GM23338 (cell line): ENCODE measurements at regions not wholly inside any gene's neighbourhood (a gene's known extent, or its start where the extent isn't known, plus 50 kb on each side); places are given as distances from the start of the nearest gene placed in this dataset.

Experiments used
- ATAC-seq: fragments of 200-7000 bp; cut with Tn5 transposase; 3 replicates; pipeline ENCODE4 v1.9.1; 2020
- DNase-seq: peaks from one replicate; pipeline ENCODE4 v3.0.0-alpha.2; 2015; ENCODE audit warnings: low spot score
- H2AFZ ChIP-seq: fragments of 200-600 bp; sonication (generic); 2 replicates; pipeline ENCODE4 v1.8.0; 2016; ENCODE audit warnings: antibody characterized with exemption, mild to moderate bottlenecking, moderate library complexity
- H3F3A ChIP-seq: fragments of 200-600 bp; sonication (generic); replicated peaks from 2 replicates; pipeline ENCODE4 v1.8.0; 2017; ENCODE audit warnings: antibody characterized with exemption, mixed run types, low read depth
- H3K27ac ChIP-seq: fragments of 200-600 bp; sonication (generic); 2 replicates; pipeline ENCODE4 v1.6.1; 2016; ENCODE audit warnings: low read depth
- H3K27me3 ChIP-seq: fragments of 200-600 bp; sonication (generic); 2 replicates; pipeline ENCODE4 v1.8.0; 2016; ENCODE audit warnings: mild to moderate bottlenecking, mixed run types, moderate library complexity; ENCODE audit not compliant: insufficient read depth
- H3K36me3 ChIP-seq: fragments of 200-600 bp; sonication (generic); 2 replicates; pipeline ENCODE4 v1.8.0; 2016; ENCODE audit warnings: mild to moderate bottlenecking; ENCODE audit not compliant: insufficient read depth
- H3K4me1 ChIP-seq: fragments of 200-600 bp; sonication (generic); 2 replicates; pipeline ENCODE4 v1.8.0; 2016; ENCODE audit warnings: mild to moderate bottlenecking, moderate library complexity; ENCODE audit not compliant: insufficient read depth
- H3K4me2 ChIP-seq: fragments of 200-600 bp; sonication (generic); 2 replicates; pipeline ENCODE4 v1.7.1; 2017; ENCODE audit warnings: mixed run types
- H3K4me3 ChIP-seq: fragments of 200-600 bp; sonication (generic); 2 replicates; pipeline ENCODE4 v1.6.1; 2016; ENCODE audit warnings: mixed run types
- H3K79me2 ChIP-seq: fragments of 200-600 bp; sonication (generic); replicated peaks from 2 replicates; pipeline ENCODE4 v1.8.0; 2017; ENCODE audit warnings: mild to moderate bottlenecking; ENCODE audit not compliant: insufficient read depth
- H3K9me2 ChIP-seq: fragments of 200-600 bp; sonication (generic); 2 replicates; pipeline ENCODE4 v1.8.0; 2017; ENCODE audit not compliant: insufficient read depth
- H4K20me1 ChIP-seq: fragments of 200-600 bp; sonication (generic); replicated peaks from 2 replicates; pipeline ENCODE4 v1.8.0; 2017; ENCODE audit warnings: mild to moderate bottlenecking; ENCODE audit not compliant: insufficient read depth
- H3K27ac Mint-ChIP-seq: 2 replicates; pipeline ENCODE4 v1.8.0; 2020; ENCODE audit warnings: inconsistent platforms, mild to moderate bottlenecking, moderate library complexity, mixed read lengths
- H3K27me3 Mint-ChIP-seq: 3 replicates; pipeline ENCODE4 v1.8.0; 2022; ENCODE audit warnings: low read depth, mild to moderate bottlenecking, moderate library complexity, mixed read lengths, inconsistent platforms; ENCODE audit not compliant: insufficient read depth, poor library complexity
- H3K36me3 Mint-ChIP-seq: 3 replicates; pipeline ENCODE4 v1.8.0; 2021; ENCODE audit warnings: low read depth, mild to moderate bottlenecking, inconsistent platforms, moderate library complexity, mixed read lengths
- H3K4me1 Mint-ChIP-seq: 3 replicates; pipeline ENCODE4 v1.8.0; 2020; ENCODE audit warnings: mild to moderate bottlenecking, inconsistent platforms, mixed read lengths
- H3K4me3 Mint-ChIP-seq: 3 replicates; pipeline ENCODE4 v1.8.0; 2021; ENCODE audit warnings: moderate library complexity, mild to moderate bottlenecking, inconsistent platforms, mixed read lengths
- H3K9me3 Mint-ChIP-seq: 3 replicates; pipeline ENCODE4 v1.8.0; 2020; ENCODE audit warnings: moderate library complexity, mild to moderate bottlenecking, inconsistent platforms, mixed read lengths
- CREB1 ChIP-seq: fragments of 250-450 bp; sonication (Bioruptor Pico); IDR thresholded peaks from 2 replicates; pipeline ENCODE4 v1.5.0; 2020; ENCODE audit warnings: low read depth, mild to moderate bottlenecking, moderate library complexity
- EZH2phosphoT487 ChIP-seq: fragments of 200-600 bp; sonication (generic); IDR thresholded peaks from one replicate; pipeline ENCODE4 v1.8.1; 2018; ENCODE audit warnings: antibody characterized with exemption; ENCODE audit not compliant: unreplicated experiment
- JUNB ChIP-seq: IDR thresholded peaks from one replicate; pipeline ENCODE4 v1.6.1; 2016; ENCODE audit warnings: antibody characterized with exemption; ENCODE audit not compliant: unreplicated experiment
- NANOG ChIP-seq: IDR thresholded peaks from 2 replicates; pipeline ENCODE4 v1.6.1; 2016; ENCODE audit warnings: antibody characterized with exemption, borderline replicate concordance
- STAT1 ChIP-seq: IDR thresholded peaks from one replicate; pipeline ENCODE4 v1.6.1; 2016; ENCODE audit warnings: antibody characterized with exemption; ENCODE audit not compliant: unreplicated experiment
- ZNF114 ChIP-seq: fragments of 250-450 bp; sonication (Bioruptor Pico); IDR thresholded peaks from 2 replicates; pipeline ENCODE4 v1.5.0; 2020; ENCODE audit warnings: mild to moderate bottlenecking, moderate library complexity
- ZNF331 ChIP-seq: fragments of 250-450 bp; sonication (Bioruptor Pico); IDR thresholded peaks from 2 replicates; pipeline ENCODE4 v1.5.0; 2020; ENCODE audit warnings: low read depth, mild to moderate bottlenecking, moderate library complexity
- TF ChIP-seq, protein P1 (sequence below): IDR thresholded peaks from 2 replicates; pipeline ENCODE4 v1.6.1; 2016; ENCODE audit warnings: antibody characterized with exemption
- TF ChIP-seq, protein P2 (sequence below): fragments of 250-450 bp; sonication (Bioruptor Pico); IDR thresholded peaks from 2 replicates; pipeline ENCODE4 v1.5.0; 2020; ENCODE audit warnings: mild to moderate bottlenecking, moderate library complexity

DNA sequence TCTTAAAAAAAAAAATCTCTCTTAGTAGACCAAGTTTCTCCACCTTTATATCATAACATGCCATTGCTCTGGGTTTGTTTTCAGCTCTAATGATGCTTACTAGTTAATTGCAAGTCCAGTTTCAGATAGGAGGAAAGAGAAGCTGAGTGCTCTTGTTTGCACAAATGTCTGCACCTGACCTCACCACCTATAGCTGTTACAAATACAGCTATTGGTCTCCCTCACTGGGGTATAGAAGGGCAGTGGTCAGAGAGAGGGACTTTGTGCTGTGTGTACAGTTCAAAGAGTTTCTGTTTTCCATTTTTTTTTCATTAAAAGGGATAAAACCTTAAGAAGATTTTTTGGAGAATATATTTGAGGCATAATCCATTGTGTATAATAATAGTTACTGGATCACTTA, 52.7 kb downstream of the TAS2R16 start:
- no peaks in the 10 kb centered on the region for H3K79me2 ChIP-seq
- DNase-seq (no peak), ATAC-seq (peak; percentile 32; the same call in 2 of the 3 replicates)
- no peak for TF ChIP-seq STAT1
- TF ChIP-seq EZH2phosphoT487, result no peak
- no peak for TF ChIP-seq NANOG
- TF ChIP-seq, protein P1, sequence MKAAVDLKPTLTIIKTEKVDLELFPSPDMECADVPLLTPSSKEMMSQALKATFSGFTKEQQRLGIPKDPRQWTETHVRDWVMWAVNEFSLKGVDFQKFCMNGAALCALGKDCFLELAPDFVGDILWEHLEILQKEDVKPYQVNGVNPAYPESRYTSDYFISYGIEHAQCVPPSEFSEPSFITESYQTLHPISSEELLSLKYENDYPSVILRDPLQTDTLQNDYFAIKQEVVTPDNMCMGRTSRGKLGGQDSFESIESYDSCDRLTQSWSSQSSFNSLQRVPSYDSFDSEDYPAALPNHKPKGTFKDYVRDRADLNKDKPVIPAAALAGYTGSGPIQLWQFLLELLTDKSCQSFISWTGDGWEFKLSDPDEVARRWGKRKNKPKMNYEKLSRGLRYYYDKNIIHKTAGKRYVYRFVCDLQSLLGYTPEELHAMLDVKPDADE, result no peak
- TF ChIP-seq ZNF331 (CRISPR knock-in tag), result no peak
- no peak for TF ChIP-seq ZNF114 (CRISPR knock-in tag)
- TF ChIP-seq, protein P2, sequence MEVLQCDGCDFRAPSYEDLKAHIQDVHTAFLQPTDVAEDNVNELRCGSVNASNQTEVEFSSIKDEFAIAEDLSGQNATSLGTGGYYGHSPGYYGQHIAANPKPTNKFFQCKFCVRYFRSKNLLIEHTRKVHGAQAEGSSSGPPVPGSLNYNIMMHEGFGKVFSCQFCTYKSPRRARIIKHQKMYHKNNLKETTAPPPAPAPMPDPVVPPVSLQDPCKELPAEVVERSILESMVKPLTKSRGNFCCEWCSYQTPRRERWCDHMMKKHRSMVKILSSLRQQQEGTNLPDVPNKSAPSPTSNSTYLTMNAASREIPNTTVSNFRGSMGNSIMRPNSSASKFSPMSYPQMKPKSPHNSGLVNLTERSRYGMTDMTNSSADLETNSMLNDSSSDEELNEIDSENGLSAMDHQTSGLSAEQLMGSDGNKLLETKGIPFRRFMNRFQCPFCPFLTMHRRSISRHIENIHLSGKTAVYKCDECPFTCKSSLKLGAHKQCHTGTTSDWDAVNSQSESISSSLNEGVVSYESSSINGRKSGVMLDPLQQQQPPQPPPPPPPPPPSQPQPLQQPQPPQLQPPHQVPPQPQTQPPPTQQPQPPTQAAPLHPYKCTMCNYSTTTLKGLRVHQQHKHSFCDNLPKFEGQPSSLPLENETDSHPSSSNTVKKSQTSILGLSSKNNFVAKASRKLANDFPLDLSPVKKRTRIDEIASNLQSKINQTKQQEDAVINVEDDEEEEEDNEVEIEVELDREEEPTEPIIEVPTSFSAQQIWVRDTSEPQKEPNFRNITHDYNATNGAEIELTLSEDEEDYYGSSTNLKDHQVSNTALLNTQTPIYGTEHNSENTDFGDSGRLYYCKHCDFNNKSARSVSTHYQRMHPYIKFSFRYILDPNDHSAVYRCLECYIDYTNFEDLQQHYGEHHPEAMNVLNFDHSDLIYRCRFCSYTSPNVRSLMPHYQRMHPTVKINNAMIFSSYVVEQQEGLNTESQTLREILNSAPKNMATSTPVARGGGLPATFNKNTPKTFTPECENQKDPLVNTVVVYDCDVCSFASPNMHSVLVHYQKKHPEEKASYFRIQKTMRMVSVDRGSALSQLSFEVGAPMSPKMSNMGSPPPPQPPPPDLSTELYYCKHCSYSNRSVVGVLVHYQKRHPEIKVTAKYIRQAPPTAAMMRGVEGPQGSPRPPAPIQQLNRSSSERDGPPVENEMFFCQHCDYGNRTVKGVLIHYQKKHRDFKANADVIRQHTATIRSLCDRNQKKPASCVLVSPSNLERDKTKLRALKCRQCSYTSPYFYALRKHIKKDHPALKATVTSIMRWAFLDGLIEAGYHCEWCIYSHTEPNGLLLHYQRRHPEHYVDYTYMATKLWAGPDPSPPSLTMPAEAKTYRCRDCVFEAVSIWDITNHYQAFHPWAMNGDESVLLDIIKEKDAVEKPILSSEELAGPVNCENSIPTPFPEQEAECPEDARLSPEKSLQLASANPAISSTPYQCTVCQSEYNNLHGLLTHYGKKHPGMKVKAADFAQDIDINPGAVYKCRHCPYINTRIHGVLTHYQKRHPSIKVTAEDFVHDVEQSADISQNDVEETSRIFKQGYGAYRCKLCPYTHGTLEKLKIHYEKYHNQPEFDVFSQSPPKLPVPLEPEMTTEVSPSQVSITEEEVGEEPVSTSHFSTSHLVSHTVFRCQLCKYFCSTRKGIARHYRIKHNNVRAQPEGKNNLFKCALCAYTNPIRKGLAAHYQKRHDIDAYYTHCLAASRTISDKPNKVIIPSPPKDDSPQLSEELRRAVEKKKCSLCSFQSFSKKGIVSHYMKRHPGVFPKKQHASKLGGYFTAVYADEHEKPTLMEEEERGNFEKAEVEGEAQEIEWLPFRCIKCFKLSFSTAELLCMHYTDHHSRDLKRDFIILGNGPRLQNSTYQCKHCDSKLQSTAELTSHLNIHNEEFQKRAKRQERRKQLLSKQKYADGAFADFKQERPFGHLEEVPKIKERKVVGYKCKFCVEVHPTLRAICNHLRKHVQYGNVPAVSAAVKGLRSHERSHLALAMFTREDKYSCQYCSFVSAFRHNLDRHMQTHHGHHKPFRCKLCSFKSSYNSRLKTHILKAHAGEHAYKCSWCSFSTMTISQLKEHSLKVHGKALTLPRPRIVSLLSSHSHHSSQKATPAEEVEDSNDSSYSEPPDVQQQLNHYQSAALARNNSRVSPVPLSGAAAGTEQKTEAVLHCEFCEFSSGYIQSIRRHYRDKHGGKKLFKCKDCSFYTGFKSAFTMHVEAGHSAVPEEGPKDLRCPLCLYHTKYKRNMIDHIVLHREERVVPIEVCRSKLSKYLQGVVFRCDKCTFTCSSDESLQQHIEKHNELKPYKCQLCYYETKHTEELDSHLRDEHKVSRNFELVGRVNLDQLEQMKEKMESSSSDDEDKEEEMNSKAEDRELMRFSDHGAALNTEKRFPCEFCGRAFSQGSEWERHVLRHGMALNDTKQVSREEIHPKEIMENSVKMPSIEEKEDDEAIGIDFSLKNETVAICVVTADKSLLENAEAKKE (CRISPR knock-in tag), result no peak
- no peak for TF ChIP-seq JUNB
- TF ChIP-seq CREB1 (CRISPR knock-in tag), result no peak
- H3K4me2 ChIP-seq, result no peak overlapping the region
- H3K27ac ChIP-seq, result no peak overlapping the region
- H2AFZ ChIP-seq, result peak overlapping the region; percentile 70; the same call in 1 of the 2 replicates
- no peaks in the 10 kb centered on the region for H3F3A ChIP-seq
- H4K20me1 ChIP-seq, result no peaks in the 10 kb centered on the region
- no peaks in the 10 kb centered on the region for H3K36me3 ChIP-seq
- Mint-ChIP-seq H3K27ac (no peak overlapping the region), H3K4me3 (no peak overlapping the region), H3K27me3 (no peaks in the 10 kb centered on the region), H3K4me1 (peaks cover 17% of the 10 kb centered on the region; the same call in 2 of the 3 replicates), H3K9me3 (no peaks in the 10 kb centered on the region), H3K36me3 (no peaks in the 10 kb centered on the region)
- no peak overlapping the region for H3K4me3 ChIP-seq
- no peaks in the 10 kb centered on the region for H3K9me2 ChIP-seq
- H3K27me3 ChIP-seq, result no peaks in the 10 kb centered on the region
- peaks cover 13% of the 10 kb centered on the region for H3K4me1 ChIP-seq
